SH-SY5Y (cell line): ENCODE measurements at regions not wholly inside any gene's neighbourhood (a gene's known extent, or its start where the extent isn't known, plus 50 kb on each side); places are given as distances from the start of the nearest gene placed in this dataset.

Experiments used
- GATA2 ChIP-seq: IDR thresholded peaks from 2 replicates; pipeline ENCODE4 v1.6.1; 2011; ENCODE audit warnings: mild to moderate bottlenecking, low read depth, low read length
- GATA3 ChIP-seq: IDR thresholded peaks from 2 replicates; pipeline ENCODE4 v1.6.1; 2011; ENCODE audit warnings: low read depth, mild to moderate bottlenecking, low read length, moderate library complexity

DNA sequence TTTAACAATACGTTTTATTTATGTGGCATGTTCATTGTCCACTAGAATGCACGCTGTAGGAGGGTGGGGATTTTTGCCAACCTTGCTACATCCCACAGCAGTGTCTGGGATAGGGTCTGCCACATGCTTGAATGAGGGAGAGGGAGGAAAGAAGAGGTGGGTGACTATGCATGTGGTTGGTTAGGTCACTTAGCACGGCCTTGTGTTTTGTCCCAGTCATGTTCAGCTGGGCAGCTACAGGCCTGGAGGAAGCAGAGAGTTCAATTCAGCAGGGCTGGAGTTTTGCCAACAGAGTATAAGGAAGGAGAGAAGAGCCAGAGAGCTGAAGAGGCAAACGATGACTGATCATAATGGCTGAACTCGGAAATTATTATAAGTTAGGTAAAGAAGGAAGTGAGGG lies 268.4 kb upstream of the NSMCE3 start:
- TF ChIP-seq GATA2 = no peak
- TF ChIP-seq GATA3 = no peak
